NCI-H1436 (cell line): ENCODE measurements at regions not wholly inside any gene's neighbourhood (a gene's known extent, or its start where the extent isn't known, plus 50 kb on each side); places are given as distances from the start of the nearest gene placed in this dataset.

Experiments used
- DNase-seq: peaks from one replicate; lab custom pipeline; 2025; lab: John Stamatoyannopoulos, UW

DNA sequence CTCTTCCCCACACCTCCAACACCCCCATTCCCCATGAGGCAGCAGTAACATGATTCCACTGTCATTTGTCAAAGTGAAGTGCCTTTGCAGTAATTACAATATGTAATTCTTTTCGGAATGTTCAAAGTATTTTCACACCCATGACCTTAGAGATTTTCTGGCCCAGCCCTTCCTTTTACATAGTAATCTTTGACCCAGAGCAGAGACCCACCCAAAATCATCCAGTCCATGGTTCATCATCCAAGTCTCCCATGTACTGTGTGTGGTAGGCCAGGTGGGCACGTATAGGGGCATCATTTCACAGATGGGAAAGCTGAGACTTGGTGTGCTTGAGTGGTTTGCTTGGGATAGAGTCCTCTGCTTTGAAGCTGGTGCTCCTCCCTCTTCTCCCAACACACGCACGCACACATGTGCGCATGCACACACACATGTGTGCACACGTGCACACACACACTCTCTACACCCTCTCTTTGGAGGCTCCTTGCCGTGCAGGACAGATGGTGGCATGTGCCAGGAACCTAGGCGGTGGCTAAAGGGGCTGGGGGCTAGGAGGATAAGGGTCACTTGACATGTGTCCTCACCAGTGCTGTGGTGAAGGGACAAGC lies 284.7 kb upstream of the ROPN1 start:
- no peak for DNase-seq

DNA sequence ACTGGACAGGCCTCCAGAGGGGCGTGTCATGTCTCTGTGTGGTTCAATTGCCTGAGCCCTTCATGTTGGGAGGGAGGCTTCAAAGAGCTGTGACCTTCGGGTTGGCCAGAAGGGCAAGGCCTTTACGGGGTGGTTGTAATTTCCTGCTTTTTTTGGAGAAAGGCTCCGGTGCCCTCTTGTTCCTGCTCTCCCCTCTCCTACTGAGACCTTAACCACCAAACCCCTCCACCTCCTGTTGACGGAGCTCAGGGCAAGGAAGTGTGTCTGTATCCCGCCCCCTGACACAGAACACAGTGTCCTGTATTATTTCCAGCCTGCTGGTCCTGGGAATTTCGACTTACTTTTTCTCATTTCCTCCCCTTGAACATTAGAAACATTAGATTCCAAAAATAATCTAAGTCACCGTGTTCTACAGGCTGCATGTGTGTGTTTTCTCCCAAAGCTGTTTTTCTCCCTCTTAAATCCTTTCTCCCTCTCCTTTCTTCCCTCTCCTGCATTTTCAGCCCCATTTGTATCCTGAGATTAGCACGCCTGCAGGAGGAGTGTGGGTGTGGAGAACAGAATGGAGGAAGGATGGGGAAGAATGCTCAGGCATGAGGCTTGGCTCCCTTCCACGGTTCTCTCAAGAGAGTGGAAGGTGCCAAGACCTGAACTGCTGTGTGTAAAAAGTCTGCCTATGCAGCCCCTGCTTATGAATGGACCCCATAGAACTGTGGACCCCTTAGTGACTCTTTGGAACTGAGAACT lies 285.4 kb upstream of the ROPN1 start:
- no peak for DNase-seq

DNA sequence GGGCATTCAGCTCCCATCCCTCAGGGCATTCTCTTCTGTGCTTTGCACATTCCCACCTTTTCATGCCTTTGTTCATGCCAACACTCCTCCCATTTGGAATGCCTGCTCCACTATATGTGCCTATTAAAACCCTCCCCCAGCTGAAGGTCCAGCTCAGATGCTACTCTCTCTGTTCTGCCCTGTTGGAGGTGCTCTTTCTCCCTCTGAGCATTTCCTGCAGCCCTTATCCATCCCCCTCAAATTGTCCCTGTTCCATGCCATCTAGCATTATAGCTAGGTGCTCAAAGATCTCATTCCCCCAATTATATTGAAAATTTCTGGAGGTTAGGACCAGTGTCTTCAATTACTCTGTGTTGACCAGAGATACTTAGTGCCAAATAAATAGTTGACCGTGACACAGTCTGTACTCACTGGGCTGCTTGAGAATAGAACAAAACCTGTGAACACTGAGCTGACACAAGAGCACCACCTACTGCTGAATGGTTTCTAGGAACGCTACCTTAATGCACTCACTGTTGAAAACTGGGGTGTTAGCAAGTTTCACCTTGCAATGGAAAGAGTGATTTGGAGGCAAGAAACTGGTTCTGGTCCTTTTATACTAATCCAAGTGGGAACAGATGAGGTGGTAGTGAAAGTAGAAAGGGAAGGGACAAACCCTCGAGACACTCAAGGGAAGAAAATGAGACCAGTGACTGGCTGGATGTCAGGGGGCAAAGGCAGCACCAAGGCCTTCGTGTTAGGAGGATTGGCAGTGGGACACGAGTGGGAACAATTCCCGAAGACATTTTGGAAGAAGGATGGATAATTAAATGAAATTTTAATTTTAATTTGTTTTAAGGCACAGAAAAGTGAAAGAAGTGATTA lies 289.8 kb upstream of the ROPN1 start:
- DNase-seq = no peak

DNA sequence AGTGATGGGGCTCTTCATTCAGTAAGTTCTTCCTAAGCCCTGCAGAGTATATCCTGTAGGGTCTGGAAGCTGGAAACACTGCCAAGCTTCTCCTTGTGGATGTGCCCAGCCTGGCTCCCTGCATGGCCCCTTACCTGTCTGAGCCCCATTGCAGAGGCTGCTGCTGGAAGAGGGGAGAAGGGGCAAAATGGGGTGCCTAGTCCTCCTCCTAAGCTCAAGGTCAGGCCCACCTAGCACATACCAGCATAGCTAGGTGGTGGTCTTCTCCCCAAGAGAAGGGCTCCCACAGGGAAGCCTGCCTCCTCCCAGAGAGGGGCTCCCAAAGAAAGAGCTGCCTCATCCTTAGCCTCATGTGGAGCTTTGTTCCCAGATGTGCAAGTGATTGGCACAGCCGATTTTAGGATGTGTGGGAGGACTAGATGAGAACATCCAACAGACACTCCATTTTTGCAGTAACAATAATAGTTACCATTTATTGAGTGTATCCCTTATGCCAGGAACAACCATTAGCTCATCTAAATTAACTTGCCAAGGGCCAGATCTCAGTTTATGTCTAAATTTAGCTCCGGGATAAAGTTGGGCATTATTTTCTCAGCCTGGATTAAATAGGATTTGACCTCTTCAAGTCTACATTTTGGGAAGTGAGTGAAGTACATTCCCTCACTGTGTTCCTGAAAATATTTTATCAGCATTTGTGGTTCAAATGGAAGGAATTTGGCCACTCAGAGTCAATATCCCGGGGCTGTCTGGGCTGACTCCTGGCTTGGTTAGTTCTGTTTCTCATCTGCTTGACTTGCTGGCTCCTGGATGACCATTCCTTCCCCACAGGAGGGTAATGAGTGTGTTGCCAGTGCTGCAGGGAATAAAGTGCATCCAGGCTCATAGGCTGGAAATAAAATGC lies 291.1 kb upstream of the ROPN1 start:
- no peak for DNase-seq

DNA sequence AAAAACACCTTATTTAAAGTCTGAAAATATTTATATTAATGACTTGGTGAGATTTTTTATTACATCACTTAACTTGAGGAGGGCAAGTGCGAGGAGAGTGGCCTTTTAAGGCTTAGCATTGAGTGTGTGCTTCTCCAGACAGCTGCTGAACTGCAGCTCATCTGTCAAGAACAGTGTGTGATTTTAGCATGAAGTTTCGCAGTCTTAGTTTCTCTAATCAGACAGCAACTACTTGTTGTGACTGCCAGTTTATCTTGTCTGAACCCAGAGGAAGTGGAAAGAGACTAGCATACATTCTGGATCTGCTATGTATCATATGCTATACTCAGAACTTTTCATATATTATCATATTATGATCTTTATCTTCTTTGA lies 291.7 kb upstream of the ROPN1 start:
- DNase-seq = no peak

DNA sequence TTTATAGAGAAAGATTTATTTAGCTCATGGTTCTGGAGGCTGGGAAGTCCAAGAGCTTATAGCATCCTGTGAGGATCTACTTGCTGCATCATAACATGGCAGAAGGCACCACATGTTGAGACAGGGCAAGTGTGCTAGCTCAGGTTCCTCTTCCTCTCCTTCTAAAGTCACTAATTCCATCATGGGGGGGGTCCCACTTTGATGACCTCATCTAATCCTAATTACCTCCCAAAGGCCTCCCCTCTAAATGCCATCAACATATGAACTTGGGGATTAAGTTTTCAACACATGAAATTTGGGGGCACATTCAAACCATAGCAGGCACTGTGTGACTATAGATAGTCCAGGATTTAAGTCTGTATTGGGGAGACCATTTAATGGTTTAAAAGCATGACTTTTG lies 297.1 kb upstream of the ROPN1 start:
- no peak for DNase-seq

DNA sequence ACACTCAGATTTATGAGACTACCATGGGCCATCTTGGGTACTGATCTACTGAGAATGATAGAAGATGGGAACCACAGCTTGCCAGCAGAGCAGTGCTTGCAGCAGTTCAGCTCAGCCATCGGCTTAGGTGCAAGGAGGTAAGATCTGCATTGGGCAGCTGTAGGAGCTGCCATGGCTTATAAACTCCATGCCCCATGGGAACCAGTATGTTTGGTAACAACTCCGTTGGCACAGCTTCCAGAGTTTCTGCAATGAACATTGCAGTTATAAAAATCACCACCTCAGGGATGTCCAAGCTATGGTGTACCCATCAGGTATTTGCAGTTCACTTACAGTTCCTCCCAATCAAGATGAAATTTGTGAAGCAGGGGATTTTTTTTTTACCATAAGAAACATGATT lies 299.1 kb upstream of the ROPN1 start:
- DNase-seq = no peak

DNA sequence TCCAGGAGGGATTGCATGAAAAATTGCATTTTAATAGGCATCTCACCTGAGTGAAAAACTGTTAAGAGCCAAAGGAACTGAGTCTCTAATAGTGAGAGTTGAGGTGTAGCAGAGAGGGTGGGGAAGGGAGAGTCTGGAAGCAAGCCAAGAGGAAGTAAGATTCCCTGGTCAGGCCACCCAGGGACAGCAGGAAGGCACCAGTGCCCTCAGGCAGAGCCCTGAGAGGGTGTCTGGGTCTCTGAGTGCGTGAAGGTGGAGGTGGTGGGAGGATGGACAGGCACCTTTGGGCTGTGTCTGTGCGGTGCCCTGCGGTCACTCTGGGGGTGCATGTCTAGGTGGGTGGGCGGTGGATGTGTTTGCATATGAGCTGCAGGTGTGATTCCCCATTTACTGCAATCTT lies 300.4 kb upstream of the ROPN1 start:
- DNase-seq = no peak

DNA sequence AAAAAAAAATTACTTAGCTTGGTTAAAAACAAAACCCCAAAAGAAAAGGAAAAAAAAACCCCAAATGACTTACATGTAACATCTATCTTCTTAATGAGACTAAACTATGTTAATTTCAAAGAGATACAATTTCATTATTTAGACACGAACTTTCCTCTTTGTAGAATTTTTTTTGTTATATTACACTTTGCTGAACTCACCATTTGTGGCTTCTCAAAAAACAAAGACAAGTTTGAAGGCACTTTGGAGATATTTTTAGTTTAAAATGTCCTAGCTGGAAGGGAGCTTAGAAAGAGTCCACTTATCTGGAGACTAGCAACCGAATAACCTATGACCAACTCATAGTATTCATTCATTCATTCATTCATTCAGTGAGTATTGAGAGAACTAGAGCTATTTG lies 301.7 kb upstream of the ROPN1 start:
- DNase-seq = no peak

DNA sequence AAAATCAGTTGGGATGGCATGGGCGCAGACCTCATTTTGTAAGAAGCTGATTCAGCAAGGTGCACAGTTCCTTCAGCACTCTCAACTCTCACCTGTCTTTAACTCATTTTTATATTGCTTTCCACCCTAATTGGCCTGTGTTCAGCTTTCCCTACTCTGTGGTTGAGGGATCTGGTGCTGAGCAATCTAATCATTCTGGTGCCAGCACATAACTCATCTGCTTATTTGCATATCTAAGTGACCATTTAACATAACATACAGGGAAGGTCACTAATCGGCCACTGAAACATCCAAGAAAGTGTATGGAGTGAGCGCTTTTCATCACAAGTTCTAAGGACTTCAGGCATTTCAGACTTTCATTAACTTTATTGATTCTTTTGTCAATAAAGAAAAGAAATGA lies 303.4 kb upstream of the ROPN1 start:
- no peak for DNase-seq

DNA sequence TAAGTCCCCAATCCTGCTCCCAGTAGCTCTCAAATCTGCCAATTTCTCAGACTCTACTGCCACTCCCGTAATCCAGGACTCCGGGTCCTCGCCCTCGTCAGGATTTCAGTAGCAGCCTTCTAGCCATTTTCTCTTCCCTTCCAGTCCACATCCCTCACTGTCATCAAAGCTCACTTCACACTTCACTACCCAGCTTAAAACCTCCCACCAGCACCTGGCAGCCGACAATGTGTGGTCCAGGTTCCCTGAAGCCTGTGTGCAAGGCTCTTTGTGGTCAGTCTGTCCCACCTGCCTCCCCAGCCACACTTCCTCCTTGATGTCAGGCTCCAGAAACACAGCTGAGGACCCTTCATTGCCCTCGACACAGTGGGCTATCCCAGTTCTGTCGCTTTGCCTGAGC lies 304.5 kb upstream of the ROPN1 start:
- no peak for DNase-seq

DNA sequence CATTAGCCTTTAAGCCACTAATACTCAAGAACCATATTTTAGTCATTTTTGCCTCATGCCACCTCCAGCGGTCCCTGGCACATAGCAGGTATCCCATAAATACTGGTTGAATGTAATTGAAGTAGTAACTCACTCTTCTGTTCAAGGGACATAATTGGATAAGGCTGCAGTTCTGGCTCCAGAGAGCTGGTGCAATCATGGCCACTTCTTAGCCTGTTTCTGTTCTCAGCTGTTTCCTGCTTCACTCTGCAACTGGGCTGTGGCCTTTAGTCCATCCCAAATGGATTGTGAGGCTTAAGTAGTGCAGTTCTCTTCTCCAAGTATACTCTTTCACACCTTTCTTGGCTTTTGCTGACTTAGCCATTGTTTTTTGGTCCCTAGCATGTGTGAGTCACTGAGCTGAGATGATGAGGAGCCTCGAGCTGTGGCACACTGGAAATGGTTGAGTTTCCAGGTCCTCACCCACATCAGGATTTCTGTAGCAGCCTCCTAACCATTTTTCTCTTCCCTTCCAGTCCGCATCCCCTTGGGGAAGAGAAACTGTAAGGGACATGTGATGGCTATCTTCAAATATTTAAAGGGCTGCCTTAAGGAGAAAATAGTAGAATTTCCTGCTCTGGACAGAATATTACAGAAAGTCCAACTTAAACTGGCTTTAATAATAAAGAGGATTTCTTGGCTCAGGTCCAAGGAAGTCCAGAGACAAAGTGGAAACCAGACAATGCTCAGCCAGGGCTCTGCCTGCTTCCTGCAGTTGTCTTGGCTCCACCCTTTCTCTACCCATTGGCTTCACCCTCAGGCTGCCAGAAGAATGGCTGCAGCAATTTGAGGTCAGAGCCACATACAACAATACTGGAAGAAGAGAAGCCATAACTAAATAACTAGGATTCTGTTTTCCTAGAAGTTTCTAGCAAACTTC lies 305.4 kb upstream of the ROPN1 start:
- no peak for DNase-seq

DNA sequence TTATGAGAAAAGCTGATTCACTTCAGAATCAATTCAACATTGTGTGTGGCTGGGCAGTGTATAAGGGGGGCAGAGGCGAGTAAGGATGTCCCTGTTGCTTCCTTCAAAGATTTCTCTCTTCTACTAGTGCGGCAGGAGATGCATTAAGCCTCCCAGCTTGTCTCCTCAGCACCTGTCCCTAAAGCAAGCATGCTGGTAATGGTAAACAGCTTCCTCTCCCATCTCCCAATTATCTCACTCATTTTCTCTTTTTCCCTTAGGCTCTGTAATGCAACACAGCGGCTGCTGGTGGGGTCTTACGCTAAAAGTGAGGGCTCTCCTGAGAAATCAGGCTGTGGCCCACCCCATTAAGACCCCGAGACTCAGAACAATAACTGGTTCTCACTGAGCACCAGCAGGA lies 306.4 kb upstream of the ROPN1 start:
- DNase-seq = no peak

DNA sequence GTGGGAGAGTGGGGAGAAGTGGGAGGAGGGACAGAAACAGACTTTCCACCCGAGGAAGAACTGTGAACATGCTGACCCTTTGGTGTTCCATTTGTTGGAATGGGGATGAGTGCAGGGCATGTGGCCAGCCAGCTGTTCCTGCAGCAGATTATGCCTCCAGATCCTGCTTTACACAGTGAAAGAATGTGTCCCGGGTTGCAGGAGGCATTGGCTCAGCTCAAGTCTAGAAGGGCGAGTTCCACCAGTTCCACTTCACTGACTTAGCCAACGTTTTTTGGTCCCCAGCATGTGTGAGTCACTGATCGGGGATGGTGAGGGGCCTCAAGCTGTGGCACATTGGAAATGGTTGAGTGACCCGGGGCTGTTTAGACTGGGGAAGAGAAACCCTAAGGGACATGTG lies 307.0 kb upstream of the ROPN1 start:
- DNase-seq = no peak

DNA sequence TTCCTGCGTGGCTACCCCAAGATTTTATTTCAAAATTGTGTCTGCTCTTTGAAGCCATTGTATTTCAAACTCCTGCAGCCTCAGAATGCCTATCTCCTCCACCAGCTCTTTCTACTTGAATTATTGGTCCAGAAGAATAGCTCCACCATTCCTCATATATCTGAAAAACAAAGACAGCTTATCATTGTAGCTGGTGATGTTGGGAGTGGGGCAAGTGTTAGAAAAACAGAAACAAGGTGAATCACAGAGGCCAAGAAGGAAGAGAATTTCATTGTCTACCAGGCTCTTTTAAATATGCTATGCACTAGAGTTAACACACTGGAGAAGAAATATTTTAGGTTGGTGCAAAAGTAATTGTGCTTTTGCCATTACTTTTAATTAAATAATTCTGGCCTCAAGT lies 307.9 kb upstream of the ROPN1 start:
- DNase-seq = no peak

DNA sequence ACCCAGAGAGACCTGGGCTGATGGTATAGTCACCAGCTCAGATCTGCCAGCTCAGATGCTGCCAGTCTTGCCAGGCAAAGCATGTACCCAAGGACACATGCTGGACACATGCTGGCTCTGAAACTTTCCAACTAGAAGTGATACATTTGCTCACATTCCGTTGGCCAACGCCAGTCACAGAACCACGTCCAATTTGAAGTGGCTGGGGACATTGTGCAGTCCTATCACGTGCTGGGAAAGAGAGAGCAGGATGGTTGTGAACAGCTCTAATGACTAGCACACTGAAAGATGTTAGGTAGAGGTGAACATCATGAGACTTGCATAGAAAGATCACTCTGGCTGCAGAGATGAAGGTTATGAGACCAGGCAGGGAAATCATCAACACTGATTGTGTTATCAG lies 308.5 kb upstream of the ROPN1 start:
- no peak for DNase-seq

DNA sequence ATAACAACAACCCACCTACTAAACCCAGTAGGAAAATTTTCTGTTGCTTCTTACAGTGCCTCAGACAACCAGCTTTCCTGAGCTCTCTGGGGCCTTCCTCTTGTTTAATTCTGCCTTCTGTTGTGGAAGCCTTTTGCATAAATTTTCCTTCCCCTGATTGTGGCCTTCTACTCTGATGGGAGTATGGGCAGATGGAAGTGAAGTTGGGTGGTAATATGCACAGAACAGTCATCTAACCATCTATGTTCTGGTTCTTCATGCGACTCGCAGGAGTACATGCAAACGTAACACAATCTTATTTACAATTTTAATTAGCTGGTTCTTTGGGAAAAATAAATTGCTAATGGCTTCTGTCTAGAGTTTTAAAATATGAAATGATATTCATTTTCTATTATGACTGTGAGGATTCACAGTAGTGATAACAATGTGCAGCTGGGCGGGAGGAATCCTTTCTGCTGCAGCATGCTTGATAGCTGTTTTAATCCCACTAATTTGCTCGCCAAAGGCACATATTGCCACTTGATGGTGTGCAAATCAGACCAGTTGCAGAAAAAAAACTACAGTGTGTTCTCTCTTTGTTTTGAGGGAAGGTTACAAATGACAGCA lies 311.5 kb upstream of the ROPN1 start:
- no peak for DNase-seq

DNA sequence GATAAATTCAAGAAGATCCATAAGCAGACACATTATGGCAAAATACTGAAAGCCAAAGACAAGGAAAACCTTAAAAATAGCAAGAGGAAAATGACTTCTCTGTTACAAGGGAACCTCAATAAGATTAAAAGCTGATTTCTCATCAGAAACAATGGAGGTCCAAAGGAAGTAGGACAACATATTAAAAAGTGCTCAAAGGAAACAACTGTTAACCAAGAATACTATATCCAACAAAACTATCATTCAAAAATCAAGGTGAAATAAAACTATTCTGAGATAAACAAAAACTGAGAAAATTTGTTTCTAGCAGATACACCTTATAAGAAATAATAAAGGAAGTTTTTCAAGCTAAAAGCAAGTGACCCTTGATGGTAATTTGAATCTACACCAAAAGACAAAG lies 314.7 kb upstream of the ROPN1 start:
- DNase-seq = no peak

DNA sequence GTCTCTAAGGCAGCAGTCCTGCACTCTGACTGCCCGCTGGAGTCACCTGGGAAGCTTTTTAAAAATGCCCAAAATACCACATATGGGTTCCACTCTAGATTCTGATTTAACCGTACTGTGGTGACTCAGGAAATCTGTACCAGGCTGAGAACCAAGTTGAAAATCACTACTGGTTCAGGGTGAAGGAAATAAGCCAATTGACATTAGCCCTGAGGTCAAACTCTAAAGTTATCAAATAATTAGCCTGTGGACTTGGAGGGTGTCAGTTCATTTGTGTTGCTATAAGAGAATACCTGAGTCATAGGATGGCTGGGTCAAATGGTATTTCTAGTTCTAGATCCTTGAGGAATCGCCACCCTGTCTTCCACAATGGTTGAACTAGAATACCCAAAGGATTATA lies 321.7 kb upstream of the ROPN1 start:
- DNase-seq = no peak

DNA sequence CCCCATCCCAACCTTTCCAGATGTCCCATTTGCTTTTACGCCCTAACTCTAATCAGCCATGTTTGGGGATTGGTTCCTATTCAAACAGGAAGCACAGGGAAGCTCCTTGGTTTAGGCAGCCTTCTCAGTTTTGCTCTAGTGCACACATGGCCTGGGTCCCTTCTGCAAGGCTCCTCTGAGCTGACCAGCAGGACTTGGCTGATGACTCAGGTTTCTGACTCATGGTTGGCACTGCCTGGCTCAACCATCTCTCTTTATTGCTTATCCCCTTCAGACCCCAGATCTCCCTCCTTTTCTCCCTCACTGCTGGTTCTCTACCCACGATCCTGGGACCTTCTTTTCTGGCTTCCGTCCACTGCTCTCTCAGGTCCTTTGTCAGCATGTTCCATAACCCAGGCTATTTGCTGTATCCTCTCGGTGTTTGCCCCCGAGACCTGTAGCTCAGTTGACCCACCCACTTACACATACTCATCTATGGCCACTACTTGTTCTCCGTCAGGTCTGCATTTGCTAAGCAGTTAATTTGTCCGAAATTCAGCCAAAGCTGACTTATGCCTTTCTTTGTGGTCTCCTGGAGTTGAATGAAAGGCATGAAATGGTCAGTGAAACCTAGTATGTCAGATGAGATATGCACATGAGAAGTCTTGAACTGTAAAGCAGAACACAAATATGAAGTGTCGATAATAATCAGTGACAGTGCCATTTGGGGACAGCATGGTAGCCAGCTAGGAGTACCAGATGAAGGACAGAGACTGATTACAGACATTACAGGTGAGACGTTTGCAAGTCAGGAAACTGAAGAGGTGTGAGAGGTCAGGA lies 323.5 kb upstream of the ROPN1 start:
- no peak for DNase-seq
